Epithelial cell of esophagus (primary cell): ENCODE measurements at regions not wholly inside any gene's neighbourhood (a gene's known extent, or its start where the extent isn't known, plus 50 kb on each side); places are given as distances from the start of the nearest gene placed in this dataset.

Source experiments
- DNase-seq: peaks from one replicate; pipeline ENCODE4 v3.0.0; 2010; ENCODE audit warnings: low read depth
- H3K4me3 ChIP-seq: 2 replicates; pipeline ENCODE4 v1.5.1; 2011; ENCODE audit warnings: mild to moderate bottlenecking, low read length, control low read depth
- TF ChIP-seq, protein P1 (sequence below): IDR thresholded peaks from 2 replicates; pipeline ENCODE4 v1.5.1; 2011; ENCODE audit warnings: low read depth, mild to moderate bottlenecking, low read length, control low read depth, inconsistent platforms; ENCODE audit not compliant: insufficient read depth; ENCODE audit errors: missing control alignments

DNA sequence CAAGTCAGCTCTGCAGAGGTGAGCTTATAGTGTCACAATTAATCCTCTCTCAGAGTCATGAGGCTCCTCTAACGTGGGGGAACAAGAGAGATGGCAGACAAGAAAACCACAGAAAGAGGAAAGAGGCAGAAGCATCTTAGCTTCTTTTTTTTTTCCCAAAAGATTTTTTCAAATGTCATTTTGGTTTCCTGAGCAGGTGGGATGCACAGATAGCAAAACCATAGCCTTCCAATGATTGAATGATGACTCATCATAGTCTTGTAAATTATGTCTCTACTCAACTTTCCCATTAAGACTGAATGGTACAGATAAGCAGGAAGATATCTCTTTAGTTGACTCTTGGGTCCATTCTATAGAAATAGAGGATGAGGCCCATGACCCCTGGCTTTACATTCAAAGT is 162.8 kb upstream of the ZFHX3 start:
- H3K4me3 ChIP-seq, result no peak overlapping the region
- TF ChIP-seq, protein P1, sequence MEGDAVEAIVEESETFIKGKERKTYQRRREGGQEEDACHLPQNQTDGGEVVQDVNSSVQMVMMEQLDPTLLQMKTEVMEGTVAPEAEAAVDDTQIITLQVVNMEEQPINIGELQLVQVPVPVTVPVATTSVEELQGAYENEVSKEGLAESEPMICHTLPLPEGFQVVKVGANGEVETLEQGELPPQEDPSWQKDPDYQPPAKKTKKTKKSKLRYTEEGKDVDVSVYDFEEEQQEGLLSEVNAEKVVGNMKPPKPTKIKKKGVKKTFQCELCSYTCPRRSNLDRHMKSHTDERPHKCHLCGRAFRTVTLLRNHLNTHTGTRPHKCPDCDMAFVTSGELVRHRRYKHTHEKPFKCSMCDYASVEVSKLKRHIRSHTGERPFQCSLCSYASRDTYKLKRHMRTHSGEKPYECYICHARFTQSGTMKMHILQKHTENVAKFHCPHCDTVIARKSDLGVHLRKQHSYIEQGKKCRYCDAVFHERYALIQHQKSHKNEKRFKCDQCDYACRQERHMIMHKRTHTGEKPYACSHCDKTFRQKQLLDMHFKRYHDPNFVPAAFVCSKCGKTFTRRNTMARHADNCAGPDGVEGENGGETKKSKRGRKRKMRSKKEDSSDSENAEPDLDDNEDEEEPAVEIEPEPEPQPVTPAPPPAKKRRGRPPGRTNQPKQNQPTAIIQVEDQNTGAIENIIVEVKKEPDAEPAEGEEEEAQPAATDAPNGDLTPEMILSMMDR, result no peak

GRCh38 chr16:73210084-73210483 is 162.2 kb upstream of the ZFHX3 start:
- TF ChIP-seq, protein P1, result no peak
- DNase-seq, result no peak
- no peak overlapping the region for H3K4me3 ChIP-seq

More for the DNA sequence above, 162.8 kb upstream of the ZFHX3 start:
- no peak for DNase-seq

DNA sequence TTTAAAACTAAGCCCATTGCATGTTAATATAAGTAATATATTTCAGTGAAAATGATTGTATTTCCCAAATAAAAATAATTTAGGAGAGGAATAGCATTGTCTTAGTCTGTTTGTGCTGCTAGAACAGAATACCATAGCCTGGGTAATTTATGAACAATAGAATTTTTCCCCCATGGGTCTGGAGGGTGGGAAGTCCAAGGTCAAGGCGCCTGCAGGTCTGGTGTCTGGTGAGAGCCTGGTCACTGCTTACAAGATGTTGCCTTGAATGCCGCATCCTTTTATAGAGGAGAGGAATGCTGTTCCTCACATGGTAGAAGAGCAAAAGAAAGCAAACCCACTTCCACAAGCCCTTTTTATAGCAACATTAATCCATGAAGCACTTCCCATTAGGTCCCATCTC is 161.3 kb upstream of the ZFHX3 start:
- H3K4me3 ChIP-seq, result no peak overlapping the region
- TF ChIP-seq, protein P1, result no peak
- DNase-seq, result no peak

GRCh38 chr16:73206151-73206707 is 158.3 kb upstream of the ZFHX3 start:
- H3K4me3 ChIP-seq, result no peak overlapping the region
- DNase-seq, result no peak
- TF ChIP-seq, protein P1, result no peak

DNA sequence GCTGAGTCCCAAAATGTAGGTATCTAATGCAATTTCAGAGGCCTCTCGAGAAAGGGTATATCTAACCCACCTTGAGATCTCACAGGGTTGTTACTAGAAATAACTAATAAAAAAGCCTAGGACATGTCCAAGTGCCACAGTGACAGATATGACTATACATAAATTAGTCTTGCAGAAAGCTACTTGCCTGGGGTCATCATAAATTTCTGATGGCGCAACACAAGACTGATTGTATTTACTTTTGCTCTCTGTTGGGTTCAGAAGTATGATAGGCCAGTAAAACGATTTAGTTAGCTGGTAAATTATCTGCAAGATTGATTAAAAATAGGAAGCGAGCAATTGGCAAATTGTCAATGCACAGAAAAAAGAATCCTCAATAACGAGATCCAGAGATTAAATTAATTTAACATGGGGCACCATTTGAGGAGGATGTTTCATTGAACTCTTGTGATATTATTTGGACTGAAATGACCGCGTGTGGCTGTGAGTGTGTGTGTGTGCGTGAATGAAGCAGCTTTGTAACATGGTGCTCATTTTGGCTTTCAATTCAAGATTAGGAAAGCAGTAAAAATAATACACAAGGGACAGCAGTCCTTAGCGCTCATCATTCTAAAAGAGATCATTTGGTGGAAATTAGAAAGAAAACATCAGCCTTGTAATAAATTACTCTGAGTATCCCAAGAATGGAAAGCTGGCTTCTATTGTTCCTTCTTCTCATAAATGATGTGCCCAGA is 157.4 kb upstream of the ZFHX3 start:
- H3K4me3 ChIP-seq, result no peak overlapping the region
- DNase-seq, result no peak
- TF ChIP-seq, protein P1, result no peak

GRCh38 chr16:73204359-73205152 is 156.6 kb upstream of the ZFHX3 start:
- H3K4me3 ChIP-seq, result no peak overlapping the region
- TF ChIP-seq, protein P1, result no peak
- DNase-seq, result no peak
